HG03060 (cell line): ENCODE measurements at regions not wholly inside any gene's neighbourhood (a gene's known extent, or its start where the extent isn't known, plus 50 kb on each side); places are given as distances from the start of the nearest gene placed in this dataset.

Experiments used
- ATAC-seq: cut with Tn5 transposase; IDR thresholded peaks from one replicate; pipeline ENCODE4 v1.9.1; 2021; ENCODE audit warnings: low read depth, moderate number of reproducible peaks; ENCODE audit not compliant: unreplicated experiment

DNA sequence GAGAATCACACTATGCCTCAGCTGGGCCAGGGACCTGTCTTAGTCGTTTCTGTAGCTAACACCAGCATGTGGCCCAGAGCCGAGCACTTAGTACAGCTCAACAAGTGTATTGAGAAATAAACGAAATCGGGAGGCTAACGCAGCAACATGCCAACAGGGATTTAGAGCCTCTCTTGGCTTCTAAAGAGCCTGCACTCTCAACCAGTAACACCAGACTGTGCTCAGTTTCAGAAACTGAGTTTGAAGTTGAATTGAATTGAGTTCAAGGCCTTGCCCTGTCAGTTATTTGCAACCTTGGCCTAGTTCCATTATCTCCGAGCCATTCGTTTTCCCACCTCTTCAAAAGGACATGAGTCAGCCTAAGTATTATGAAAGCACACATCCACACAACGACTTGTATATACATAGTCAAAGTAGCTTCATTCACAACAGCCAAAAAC, 71.3 kb upstream of the LDB2 start:
- no peak for ATAC-seq

DNA sequence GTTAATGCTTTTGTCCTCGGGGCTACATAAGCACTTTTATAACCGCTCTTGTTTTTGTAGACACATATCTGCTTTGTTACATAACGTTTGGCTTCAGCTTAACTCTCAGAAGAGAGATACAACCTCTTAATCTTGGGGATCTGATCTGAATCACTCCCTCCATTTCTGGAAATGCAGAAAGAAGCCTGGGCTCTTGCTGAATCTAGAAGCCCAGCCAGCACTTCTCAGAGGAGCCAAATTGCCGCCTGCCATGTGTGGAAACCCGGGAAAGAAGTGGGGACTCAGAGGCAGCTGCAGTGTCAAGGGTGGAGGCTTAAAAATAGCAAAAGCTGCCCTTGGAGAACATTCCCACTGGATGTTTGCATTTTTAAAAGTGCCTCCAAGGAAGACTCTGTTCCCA, 69.3 kb upstream of the LDB2 start:
- ATAC-seq, result no peak

DNA sequence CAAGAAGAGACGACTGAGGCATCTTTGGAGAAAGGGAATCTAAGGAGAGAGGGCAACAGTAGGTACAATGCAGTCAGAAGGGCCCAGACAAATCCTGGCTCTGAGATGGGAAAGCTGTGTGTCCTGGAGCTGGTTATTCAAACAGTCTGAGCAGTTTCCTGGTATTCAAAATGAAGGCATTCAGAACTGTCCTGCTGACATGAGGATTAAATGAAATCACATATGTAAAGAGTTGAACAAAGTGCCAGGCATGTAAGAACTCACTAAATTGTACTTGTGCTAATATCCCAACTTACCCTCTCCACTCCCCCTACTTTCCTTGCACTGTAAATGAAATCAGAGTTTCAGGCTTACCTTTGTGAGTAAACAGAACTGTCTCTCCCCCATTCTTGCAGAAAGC, 60.9 kb upstream of the LDB2 start:
- no peak for ATAC-seq

DNA sequence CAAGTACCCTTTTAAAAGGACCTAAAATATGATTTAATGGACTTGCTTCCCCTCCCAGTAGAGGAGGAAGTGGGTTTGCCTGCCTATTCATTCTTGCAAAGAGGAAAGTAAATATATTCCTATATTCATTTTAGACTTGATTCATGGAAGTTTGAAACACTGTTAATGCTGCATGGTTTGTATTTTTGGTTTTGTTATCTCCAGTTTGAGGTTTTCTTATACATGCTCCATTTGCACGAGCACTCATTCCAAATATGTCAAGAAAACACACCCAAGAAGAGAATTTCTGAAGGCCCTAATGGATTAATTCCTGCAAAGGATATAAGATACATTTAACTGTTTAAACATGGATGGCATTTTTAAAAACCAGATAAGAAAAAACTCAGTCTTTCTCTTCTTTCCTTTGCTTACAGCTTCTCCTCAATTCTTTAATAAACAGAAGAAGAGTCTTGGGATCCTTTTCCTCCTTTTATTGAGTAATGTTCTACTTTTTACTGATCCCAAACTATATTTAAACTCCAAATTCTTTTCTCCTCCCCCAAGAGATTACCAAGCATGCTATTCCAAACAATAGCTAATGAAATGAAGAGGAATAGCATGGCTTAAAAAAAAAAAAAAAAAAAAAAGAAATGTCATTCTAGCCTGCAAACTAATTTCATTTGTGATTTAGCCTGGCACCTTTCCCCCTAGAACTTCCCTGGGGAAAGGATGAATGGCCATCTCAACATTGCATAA, 54.6 kb upstream of the LDB2 start:
- ATAC-seq, result no peak

DNA sequence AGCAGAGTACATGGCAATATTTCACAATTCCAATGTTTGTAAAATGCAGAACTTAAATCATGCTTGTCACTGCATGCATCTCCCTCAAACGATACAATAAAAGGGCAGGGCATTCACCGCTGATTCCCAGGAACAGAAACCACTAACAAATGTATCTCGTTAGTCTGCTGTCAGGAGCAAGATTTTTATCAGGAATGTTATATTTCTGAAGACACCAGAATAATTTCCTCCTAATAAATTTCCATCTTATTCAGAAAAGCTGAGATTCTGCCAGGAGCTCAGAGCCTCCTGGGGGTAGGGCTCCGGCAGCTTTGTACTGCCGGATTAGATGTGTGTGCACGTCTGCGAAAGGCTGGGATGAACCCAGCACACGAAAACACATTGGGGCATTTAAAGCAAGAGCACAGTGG, 54.0 kb upstream of the LDB2 start:
- ATAC-seq, result no peak
